Lower leg skin (tissue), 3 donors: ENCODE measurements at regions not wholly inside any gene's neighbourhood (a gene's known extent, or its start where the extent isn't known, plus 50 kb on each side); places are given as distances from the start of the nearest gene placed in this dataset.

ENCODE experiments used
- CTCF ChIP-seq, 3 donors: fragments of 450-650 bp; IDR thresholded peaks; one replicate each; pipeline ENCODE4 v1.5.1; 2016; ENCODE audit warnings: antibody characterized with exemption in 3 of 3, mild to moderate bottlenecking in 3 of 3, moderate library complexity in 2 of 3
- POLR2A ChIP-seq, 2 donors: fragments of 450-650 bp; IDR thresholded peaks; one replicate each; pipeline ENCODE4 v1.6.1; 2016 to 2017; ENCODE audit warnings: antibody characterized with exemption in 2 of 2, mild to moderate bottlenecking in 1 of 2, moderate library complexity in 1 of 2

GRCh38 chr2:162963156-162963555 is 124.6 kb upstream of the KCNH7 start:
- TF ChIP-seq CTCF (IDR thresholded peaks at IDR 0.05), result no peak
- no peak for TF ChIP-seq POLR2A (IDR thresholded peaks at IDR 0.05)
